A172 (cell line): ENCODE measurements at regions not wholly inside any gene's neighbourhood (a gene's known extent, or its start where the extent isn't known, plus 50 kb on each side); places are given as distances from the start of the nearest gene placed in this dataset.

Source experiments
- DNase-seq: peaks from one replicate; pipeline ENCODE4 v3.0.0-alpha.2; 2015; ENCODE audit warnings: low spot score

DNA sequence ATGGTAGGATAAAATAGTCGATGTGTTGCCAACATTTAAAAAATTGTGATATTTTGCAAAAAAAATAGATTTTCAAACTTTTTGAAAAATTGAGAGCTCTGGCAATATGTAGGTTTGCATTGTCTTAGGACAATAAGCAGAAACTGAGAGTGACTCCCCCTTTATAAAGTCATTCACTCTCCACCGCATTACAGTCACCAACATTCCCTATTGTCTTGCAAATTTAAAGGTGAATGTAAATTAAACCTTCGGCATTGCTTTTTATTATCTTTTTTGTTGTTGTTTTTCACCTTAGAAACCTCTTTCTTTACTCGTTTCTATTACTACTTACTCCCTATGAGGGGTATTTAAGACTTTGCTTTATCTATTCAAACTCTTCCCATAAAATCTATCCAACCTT, 944.2 kb downstream of the DTWD2 start:
- no peak for DNase-seq

DNA sequence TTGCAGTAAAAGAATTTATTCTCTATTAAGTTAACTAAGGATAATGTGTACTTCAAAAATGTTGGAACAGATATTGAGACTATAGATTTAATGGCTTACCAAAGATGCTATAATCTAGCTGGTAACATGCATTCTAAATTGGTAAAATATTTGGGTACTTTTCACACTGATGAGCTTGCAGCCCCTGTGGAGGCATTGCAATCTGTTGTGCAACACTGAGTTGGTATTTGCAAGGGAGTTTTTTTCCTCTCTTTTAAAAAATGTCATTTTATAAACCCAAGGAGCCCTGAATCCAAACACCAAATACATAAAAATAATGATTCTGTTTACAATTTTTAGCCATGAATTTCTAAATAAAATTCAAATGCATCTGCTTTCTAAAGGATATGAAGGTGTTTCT, 944.8 kb downstream of the DTWD2 start:
- DNase-seq = no peak

DNA sequence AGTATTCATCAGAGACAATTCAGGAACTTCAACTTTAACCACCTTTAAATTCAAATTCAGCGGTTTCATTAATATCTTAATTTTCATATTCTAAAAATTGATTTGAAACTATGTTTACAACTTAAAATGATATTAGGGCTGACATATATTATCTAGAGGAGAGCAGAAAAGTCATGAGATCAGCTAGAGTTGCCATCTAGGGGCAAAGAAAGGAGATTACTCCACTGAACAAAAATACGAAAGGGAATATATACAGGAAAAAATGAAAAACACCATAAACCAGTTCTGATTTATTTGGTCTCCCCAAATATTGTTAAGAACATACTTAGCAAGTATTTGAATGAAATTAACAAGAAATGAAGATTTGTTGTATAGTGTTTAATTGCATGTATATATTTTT, 946.3 kb downstream of the DTWD2 start:
- DNase-seq = no peak

DNA sequence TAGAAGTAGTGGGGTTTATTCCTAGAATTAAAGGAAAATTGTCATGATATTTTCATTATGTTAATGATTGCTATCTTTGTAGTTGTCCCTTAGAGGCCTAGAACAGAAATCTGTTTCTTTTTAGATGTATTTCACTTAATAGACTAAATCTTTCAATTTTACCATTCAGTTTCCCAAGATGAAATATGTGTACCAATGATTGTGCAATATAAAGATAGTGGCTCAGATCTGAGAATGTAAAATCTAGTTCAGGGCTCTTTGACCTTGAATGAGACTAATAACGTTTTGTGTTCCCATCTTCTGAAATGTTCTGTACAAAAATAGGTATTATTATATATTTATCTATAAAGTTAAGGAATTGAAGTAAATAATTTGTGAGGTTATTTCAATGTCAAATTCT, 947.9 kb downstream of the DTWD2 start:
- no peak for DNase-seq

DNA sequence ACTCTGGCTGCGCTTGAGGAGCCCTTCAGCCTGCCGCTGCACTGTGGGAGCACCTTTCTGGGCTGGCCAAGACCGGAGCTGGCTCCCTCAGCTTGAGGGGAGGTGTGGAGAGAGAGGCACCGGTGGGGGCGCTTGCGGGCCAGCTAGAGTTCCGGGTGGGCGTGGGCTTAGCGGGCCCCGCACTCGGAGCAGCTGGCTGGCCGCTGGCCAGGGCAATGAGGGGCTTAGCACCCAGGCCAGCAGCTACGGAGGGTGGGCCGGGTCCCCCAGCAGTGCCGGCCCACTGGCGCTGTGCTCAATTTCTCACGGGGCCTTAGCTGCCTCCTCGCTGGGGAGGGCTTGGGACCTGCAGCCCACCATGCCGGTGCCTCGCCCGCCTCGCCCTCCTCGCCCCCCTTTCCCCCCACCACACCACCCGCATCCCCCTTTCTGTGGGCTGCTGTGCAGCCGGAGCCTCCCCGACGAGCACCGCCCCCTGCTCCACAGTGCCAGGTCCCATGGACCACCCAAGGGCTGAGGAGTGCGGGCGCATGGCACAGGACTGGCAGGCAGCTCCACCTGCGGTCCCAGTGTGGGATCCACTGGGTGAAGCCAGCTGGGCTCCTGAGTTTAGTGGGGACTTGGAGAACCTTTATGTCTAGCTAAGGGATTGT, 954.5 kb downstream of the DTWD2 start:
- DNase-seq = no peak

DNA sequence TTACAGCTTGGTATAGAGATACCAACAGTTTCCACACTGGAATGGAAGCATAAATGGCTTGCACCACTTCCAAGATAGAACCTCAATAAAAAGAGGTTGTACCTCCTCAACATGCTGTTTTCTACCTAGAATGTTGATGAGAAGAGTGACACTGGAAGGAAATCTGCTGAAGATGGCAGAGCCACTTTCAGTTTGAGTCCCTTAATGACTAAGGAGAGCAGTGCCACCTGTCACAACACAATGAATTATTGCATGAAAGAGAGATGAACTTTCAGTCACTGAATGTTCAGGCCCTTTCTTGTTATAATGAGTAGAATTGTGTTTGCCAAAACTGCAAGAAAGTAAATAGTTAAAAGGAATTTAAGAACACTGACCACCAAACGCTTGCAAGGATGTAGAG, 958.5 kb downstream of the DTWD2 start:
- no peak for DNase-seq

DNA sequence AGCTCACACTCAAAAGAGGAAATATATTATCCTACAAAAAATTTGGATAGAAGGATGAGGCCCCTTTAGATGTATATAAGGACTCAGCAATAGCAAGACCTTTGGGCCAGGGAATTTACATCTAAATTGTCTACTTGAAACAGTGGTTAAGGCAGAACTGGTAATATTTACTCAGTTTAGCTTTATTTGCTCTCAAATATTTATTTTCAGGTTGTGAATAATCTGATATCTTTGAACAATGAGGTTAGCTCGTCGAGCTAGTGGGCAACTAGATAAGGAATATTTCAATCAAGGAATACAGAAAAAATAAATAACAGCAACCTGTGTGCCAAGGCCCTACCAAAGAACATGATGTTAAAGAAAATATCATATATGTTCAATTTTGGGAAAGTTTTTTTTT, 966.3 kb downstream of the DTWD2 start:
- DNase-seq = no peak

DNA sequence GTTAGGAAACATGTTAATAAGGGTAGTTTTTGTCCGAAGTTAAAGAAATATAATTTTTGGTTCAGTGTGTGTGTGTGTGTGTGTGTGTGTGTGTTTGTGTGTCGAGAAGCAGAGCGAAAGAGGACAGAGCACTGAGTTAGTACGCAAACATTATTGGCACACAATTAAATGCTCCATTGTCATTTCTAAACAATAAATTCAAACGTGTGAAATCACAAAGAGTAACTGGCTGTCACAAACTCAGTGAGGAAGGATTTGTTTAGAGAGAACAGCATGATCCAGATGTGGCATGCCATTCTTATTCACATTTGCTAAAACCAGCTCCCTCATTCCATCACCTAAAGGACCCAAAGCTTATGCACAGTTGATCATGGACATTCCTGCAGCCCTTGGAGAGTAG, 970.8 kb downstream of the DTWD2 start:
- no peak for DNase-seq

DNA sequence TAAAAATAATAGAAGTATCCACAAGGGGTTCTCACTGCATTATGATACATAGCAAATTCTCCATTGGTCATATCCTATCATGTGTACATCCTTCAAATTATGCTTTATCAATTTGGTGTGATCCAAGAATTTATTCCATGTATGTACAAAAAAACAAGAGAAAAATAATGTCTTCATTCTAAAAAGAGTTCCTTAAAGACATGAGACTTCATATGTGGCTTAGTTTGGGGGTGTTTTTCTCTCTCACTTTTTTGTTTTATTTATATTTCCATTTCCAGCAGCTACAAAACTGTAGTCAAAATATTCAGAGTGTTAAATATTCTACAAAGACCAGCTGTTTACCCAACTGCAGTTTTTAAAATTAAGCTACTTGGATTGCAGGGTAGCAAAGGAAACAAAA, 972.0 kb downstream of the DTWD2 start:
- DNase-seq = no peak

DNA sequence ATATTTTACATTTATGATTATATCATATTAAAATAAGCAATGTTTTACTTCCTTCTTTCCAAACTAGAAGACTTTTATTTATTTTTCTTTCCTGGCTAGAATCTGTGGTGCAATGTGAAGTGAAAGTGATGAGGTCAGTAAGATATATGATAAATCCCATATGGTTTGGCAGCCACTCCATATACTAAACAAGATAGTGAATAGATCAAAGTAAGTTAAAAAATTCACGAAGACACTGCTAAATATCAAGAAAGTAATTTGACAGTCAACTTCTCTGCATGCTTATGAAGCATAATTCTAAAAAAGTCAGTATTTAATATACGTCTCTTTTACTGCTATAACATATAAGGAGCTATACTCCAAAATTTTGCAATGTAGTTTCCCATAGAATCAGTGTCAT, 972.8 kb downstream of the DTWD2 start:
- no peak for DNase-seq

DNA sequence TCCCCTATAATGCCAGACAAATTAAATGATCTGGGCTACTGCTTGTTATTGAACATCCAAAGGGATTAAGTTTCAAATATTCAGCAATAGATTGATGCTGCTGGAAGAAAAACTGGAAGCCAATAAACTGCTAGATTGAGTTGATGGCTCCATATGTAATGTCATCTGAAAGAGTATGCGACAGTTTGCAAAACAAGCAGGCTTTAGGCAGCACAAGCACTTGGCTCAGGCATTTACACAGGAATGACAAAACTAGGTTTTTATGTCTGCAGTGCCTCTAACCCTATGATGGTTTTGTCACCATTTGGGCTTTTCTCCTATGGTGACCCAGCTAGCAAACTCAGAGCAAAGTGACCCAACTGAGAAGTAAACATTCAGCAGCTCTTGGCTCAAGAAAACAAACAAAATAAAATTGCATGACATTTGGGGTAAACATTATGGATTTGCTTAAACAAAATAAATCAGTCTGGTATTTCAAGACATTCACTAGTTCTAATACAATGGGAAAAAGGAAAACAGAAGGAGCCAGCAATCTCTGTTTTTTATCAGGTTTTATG, 978.5 kb downstream of the DTWD2 start:
- no peak for DNase-seq

DNA sequence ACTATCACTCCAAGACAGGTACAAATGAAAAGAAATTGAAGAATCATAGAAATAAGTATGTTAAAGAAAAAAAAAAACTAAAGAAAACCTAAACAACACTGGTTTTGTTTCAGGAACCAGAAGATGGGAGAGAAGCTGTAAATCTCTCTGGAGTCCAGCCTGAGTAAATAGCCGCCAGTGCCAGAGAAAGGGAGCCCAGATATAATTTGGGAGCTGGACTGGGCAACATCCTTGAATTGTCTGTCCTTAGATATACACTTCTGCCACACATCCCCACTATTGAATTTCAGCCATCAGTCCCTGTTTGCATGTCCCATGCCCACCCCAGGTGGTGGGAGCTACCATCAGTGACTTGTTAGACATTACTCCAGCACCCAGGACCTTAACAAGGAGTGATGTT, 979.6 kb downstream of the DTWD2 start:
- DNase-seq = no peak

DNA sequence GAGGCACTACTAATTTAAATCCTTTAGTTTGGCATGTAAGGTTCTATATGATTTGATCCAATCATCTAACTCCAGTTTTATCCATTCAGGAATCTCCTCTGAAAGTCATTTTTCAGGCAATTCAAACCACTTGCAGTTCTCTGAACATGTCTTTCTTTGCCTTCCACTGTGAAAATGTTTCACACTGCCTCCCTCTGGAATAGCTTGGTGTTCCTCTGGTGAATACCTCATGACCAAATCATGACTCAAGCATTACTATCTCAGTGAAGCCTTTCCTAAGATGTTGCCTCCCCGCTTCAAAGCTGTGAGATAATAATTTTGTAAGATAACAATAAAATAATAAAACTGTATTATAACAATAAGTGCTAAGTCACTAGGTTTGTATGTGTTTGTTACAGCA, 981.1 kb downstream of the DTWD2 start:
- no peak for DNase-seq

DNA sequence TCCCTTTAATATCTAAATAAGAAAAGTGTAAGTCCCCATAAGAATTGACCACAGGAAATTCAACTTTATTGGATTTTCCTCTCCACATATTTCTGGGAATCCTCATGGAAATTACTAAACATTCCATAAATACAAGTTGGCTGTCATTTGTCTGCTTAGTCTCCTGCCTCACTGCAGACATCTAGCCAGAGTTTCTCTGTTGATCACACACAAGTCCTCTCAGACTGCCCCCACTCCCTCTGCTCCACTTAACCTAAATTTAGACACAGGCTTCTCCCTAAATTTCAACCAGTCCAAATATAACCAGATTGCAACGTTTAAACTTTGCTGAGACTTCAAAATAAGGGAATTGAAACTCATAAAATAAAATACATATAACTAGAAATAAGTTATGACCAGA, 982.1 kb downstream of the DTWD2 start:
- DNase-seq = no peak

DNA sequence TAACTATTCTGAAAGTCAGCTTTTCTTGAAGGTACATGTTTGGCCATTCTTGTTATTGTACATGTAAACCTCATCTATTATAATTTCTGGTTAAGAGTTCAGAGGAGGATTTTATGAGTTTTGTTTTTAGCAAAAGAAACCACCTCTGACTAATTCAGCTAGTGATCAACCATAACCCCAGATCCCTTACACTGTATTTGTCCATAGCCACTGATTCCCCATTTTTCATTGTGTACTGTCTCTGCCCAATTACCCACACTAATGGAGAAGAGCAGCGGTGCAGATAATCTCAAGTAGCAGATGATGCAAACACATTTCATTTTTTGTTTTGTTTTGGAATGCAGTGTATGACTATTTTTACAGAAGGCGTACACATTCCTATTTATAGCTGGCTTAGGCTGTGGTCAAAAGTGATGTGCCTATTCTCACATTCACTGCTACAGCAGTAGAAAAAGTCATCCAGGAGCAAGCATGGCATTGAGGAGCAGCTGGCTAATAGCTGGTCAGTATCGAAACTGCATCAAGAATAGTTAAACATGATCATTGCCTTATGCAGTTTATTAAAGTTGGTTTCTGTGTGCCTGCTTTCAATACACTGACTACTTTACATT, 988.3 kb downstream of the DTWD2 start:
- DNase-seq = no peak

DNA sequence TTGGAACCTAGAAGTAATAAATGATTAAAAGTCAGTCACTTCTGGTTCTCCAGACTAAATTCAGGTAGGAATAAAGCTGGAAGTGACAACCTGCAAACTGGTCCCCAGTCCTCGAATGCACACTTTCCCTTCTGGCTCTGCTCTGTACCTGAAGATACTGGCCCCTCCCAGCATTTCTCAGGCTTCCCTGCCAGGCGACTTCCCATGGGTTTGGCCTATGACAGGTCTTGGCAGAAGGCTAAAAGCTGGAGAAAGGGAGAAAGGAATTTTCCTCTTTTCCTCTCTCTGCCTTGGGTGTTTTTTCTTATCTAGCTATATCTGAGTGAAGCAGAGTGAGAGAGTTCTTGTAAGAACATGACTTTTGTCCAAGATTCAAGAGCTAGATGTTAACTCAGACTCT, 1005.7 kb downstream of the DTWD2 start:
- DNase-seq = no peak

DNA sequence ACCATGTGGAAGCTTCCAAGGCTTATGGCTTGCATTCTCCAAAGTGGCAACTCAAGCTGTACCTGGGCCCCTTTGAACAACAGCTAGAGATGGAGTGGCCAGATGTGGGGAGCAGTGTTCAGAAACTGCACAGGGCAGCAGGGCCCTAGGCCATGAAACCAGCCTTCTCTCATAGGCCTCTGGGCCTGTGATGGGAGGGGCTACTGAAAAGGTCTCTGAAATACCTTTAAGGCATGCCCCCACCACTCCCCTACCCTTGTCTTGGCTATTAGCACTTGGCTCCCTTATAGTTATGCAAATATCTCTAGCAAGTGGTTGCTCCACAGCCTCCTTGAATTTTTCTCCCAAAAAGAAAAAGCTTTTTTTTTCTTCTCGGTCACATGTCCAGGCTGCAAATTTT, 1014.6 kb downstream of the DTWD2 start:
- no peak for DNase-seq

DNA sequence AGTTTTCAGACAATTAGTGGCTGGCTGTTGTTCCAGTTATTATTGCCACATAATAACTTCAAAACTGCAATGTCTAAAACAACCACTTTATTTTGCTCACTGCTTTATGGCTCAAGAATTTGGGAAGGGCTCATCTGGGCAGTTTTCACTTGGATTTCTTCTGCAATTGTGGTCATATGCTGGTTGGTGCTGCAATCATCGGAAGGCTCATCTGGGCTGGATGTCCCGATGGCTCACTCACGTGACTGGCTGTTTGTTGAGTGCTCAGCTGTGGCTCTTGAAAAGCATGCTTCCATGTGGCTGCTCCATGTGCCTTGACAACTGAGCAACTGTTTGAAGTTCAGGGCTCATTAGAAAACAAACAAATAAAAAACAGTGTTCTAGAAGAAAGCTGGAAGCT, 1032.5 kb downstream of the DTWD2 start:
- no peak for DNase-seq

DNA sequence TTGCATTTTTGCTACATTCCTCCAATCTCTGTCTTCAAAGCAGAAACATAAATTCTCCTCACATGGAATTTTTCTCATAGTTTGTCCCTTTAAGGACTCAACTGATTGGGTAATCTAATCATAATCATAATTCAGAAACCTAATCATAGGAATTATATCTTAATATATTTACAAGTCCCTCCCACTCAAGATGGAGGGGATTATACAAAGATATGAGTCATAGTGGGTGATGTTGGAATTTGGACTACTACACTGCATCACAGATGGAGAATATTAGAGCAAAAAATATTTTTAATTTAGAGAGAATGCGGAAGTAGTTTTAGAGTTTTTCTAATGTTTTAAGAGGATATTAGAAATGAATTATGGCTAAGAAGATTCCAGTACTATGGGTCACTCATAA, 1034.0 kb downstream of the DTWD2 start:
- no peak for DNase-seq

DNA sequence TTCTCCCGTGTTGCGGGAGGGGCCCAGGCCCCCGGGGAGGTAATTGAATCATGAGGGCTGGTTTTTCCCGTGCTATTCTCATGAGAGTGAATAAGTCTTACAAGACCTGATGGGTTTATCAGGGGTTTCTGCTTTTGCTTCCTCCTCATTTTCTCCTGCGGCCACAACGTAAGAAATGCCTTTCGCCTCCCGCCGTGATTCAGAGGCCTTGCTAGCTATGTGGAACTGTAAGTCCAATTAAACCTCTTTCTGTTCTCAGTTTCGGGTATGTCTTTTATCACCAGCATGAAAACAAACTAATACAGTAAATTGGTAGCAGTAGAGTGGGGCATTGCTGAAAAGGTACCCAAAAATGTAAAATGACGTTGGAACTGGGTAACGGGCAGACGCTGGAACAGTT, 1035.1 kb downstream of the DTWD2 start:
- no peak for DNase-seq

DNA sequence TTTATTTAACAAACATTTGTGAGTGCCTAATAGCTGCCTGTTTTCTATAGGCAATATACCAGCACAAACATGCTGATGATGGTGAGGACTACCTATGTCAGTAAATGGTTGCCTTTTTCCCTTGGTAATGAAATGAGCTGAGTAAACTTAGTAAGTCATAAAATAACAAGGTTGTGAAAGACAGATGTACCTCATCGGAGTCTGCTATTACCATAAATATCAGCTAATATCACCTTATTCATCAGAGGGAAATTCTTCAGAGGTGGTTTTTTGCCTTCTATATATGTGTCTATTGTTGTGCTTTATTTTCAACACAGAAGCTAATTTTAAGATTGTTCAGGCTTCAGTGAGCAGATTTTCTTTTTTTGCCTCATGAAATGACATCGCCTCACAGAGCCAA, 1040.5 kb downstream of the DTWD2 start:
- DNase-seq = no peak

DNA sequence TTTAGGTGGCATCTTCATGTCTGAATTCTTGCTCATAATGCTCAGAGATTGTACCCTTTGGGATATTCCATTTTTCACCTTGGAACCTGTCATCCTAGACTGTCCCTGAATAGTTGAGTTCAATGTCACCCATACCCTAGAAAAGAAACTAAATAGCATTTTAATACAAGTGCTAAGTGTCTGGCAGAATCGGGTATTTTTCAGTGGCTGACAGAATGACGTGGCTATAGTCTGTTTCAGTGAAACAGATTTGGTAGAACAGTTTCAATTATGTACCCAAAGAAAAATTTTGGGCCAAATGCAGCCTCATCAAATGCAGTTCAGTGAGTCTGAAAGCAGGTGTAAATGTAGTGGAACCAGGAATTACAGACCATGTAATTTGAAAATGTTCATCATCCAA, 1041.2 kb downstream of the DTWD2 start:
- no peak for DNase-seq

DNA sequence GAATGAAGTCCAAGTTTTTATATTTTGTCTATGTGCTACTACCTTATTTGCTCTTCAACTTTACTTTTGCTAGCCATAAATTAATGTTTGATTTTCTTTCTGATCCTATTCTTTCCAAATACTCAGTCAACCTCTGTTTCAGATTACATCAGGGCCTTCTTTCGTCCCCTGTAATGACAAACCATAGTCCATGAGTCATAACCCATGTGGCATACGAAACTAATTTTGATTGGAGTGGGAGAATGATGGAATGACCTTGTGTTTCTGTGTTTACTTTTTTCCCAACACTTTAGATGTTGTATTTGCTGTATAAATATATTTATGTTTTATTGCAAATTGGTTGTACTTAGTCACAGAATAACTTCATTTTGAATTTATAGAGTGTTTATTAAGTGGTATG, 1043.1 kb downstream of the DTWD2 start:
- DNase-seq = no peak

DNA sequence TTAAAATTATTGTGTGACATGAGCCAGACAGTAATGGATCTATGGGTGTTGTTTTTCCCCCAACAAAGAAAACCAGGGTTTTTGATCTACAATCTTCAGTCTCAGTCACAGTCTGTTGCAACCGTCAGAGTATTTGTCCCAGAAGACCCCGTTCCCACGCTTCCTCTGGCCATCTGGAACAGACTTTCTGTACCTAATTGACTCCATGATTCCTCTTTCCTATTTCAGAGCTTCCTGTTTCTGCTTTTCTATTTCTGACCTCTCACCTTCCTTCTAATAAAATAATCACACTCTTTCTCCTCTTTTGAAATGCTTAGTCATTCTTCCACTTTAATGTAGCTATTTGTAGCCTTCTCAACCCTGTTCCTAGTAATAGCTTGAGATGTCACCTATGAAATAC, 1044.8 kb downstream of the DTWD2 start:
- DNase-seq = no peak
